H9 (cell line): ENCODE measurements at regions not wholly inside any gene's neighbourhood (a gene's known extent, or its start where the extent isn't known, plus 50 kb on each side); places are given as distances from the start of the nearest gene placed in this dataset.

Experiments
- DNase-seq: peaks from one replicate; pipeline ENCODE4 v3.0.0-alpha.2; 2017
- H2AFZ ChIP-seq: one replicate; pipeline ENCODE4 v1.6.1; 2013; ENCODE audit warnings: mild to moderate bottlenecking, low read length, control low read depth, moderate library complexity
- H2AK5ac ChIP-seq: 2 replicates; pipeline ENCODE4 v1.6.1; 2013; ENCODE audit warnings: low read length, control low read depth, mixed read lengths; ENCODE audit not compliant: insufficient read length
- H2BK120ac ChIP-seq: one replicate; pipeline ENCODE4 v1.6.1; 2013; ENCODE audit warnings: low read depth, mild to moderate bottlenecking, low read length, control low read depth, inconsistent platforms; ENCODE audit not compliant: poor library complexity, severe bottlenecking
- H2BK12ac ChIP-seq: 2 replicates; pipeline ENCODE4 v1.6.1; 2013; ENCODE audit warnings: low read length, control low read depth, mixed read lengths, low read depth; ENCODE audit not compliant: insufficient read length
- H2BK15ac ChIP-seq: 2 replicates; pipeline ENCODE4 v1.6.1; 2013; ENCODE audit warnings: low read depth, low read length, control low read depth
- H2BK20ac ChIP-seq: one replicate; pipeline ENCODE4 v1.6.1; 2013; ENCODE audit warnings: low read depth, mild to moderate bottlenecking, low read length, control low read depth, inconsistent platforms; ENCODE audit not compliant: poor library complexity, severe bottlenecking
- H2BK5ac ChIP-seq: 2 replicates; pipeline ENCODE4 v1.6.1; 2013; ENCODE audit warnings: low read length, control low read depth, mixed read lengths; ENCODE audit not compliant: insufficient read length
- H3K14ac ChIP-seq: 2 replicates; pipeline ENCODE4 v1.6.1; 2013; ENCODE audit warnings: low read length, control low read depth; ENCODE audit not compliant: insufficient read depth
- H3K18ac ChIP-seq: 2 replicates; pipeline ENCODE4 v1.6.1; 2013; ENCODE audit warnings: low read depth, mild to moderate bottlenecking, mixed read lengths, low read length, control low read depth; ENCODE audit not compliant: insufficient read length
- H3K23ac ChIP-seq: 2 replicates; pipeline ENCODE4 v1.6.1; 2013; ENCODE audit warnings: low read length, control low read depth, mixed read lengths, low read depth; ENCODE audit not compliant: insufficient read length
- H3K23me2 ChIP-seq: 2 replicates; pipeline ENCODE4 v1.6.1; 2013; ENCODE audit warnings: low read depth, mild to moderate bottlenecking, mixed read lengths, low read length, control low read depth; ENCODE audit not compliant: insufficient read length, poor library complexity, severe bottlenecking
- H3K27ac ChIP-seq: 2 replicates; pipeline ENCODE4 v1.5.1; 2013; ENCODE audit warnings: low read length, control low read depth, mixed read lengths, low read depth; ENCODE audit not compliant: insufficient read length
- H3K27me3 ChIP-seq: 2 replicates; pipeline ENCODE4 v1.6.1; 2013; ENCODE audit warnings: low read length, control low read depth, inconsistent platforms; ENCODE audit not compliant: insufficient read depth
- H3K4ac ChIP-seq: 2 replicates; pipeline ENCODE4 v1.6.1; 2013; ENCODE audit warnings: low read depth, mild to moderate bottlenecking, control low read depth, inconsistent platforms, low read length, moderate library complexity
- H3K4me1 ChIP-seq: 2 replicates; pipeline ENCODE4 v1.6.1; 2013; ENCODE audit warnings: low read length, control low read depth, inconsistent platforms; ENCODE audit not compliant: insufficient read depth
- H3K4me2 ChIP-seq: 2 replicates; pipeline ENCODE4 v1.6.1; 2013; ENCODE audit warnings: low read length, control low read depth, mixed read lengths; ENCODE audit not compliant: insufficient read length, insufficient read depth
- H3K56ac ChIP-seq: 2 replicates; pipeline ENCODE4 v1.6.1; 2013; ENCODE audit warnings: low read depth, mild to moderate bottlenecking, mixed read lengths, low read length, control low read depth; ENCODE audit not compliant: insufficient read length
- H3K79me1 ChIP-seq: 2 replicates; pipeline ENCODE4 v1.6.1; 2013; ENCODE audit warnings: low read depth, mild to moderate bottlenecking, moderate library complexity, low read length, control low read depth, inconsistent platforms; ENCODE audit not compliant: insufficient read depth, poor library complexity, severe bottlenecking
- H3K79me2 ChIP-seq: 2 replicates; pipeline ENCODE4 v1.6.1; 2013; ENCODE audit warnings: low read length, control low read depth, inconsistent platforms; ENCODE audit not compliant: insufficient read depth
- H3K9ac ChIP-seq: 2 replicates; pipeline ENCODE4 v1.6.1; 2013; ENCODE audit warnings: low read length, control low read depth, mixed read lengths; ENCODE audit not compliant: insufficient read length; ENCODE audit errors: extremely low read depth
- H3K9me3 ChIP-seq: one replicate; pipeline ENCODE4 v1.6.1; 2013; ENCODE audit warnings: low read depth, low read length, inconsistent platforms; ENCODE audit not compliant: control insufficient read depth
- H3T11ph ChIP-seq: one replicate; pipeline ENCODE4 v1.6.1; 2013; ENCODE audit warnings: mild to moderate bottlenecking, low read length, control low read depth, inconsistent platforms
- H4K20me1 ChIP-seq: one replicate; pipeline ENCODE4 v1.6.1; 2013; ENCODE audit not compliant: control insufficient read depth, insufficient read length, insufficient read depth
- H4K5ac ChIP-seq: 2 replicates; pipeline ENCODE4 v1.6.1; 2013; ENCODE audit warnings: low read depth, mild to moderate bottlenecking, mixed read lengths, low read length, control low read depth; ENCODE audit not compliant: insufficient read length
- H4K8ac ChIP-seq: replicated peaks from 2 replicates; pipeline ENCODE4 v1.6.1; 2013; ENCODE audit warnings: low read length, control low read depth, mixed read lengths, low read depth; ENCODE audit not compliant: insufficient read length
- H4K91ac ChIP-seq: 2 replicates; pipeline ENCODE4 v1.6.1; 2013; ENCODE audit warnings: low read depth, mild to moderate bottlenecking, moderate library complexity, mixed read lengths, low read length, control low read depth; ENCODE audit not compliant: insufficient read length
- H3K27ac Mint-ChIP-seq, 3 experiments: 2 replicates in 2 of 3; 3 replicates in 1 of 3; pipeline ENCODE4 v1.8.0; 2020 to 2021; ENCODE audit warnings: mixed read lengths in 3 of 3, mild to moderate bottlenecking in 1 of 3, moderate library complexity in 1 of 3
- H3K27me3 Mint-ChIP-seq: 2 replicates; pipeline ENCODE4 v1.8.0; 2021; ENCODE audit warnings: low read depth, mild to moderate bottlenecking, moderate library complexity, mixed read lengths
- H3K36me3 Mint-ChIP-seq, 3 experiments: 2 replicates in 2 of 3; 3 replicates in 1 of 3; pipeline ENCODE4 v1.8.0; 2020 to 2021; ENCODE audit warnings: low read depth in 3 of 3, mixed read lengths in 3 of 3; ENCODE audit not compliant: insufficient read depth in 1 of 3
- H3K4me1 Mint-ChIP-seq, 2 experiments: 2 replicates each; pipeline ENCODE4 v1.8.0; 2020; ENCODE audit warnings: mixed read lengths in 2 of 2
- H3K4me3 Mint-ChIP-seq, 2 experiments: 2 replicates in 1 of 2; 3 replicates in 1 of 2; pipeline ENCODE4 v1.8.0; 2020 to 2021; ENCODE audit warnings: mild to moderate bottlenecking in 2 of 2, mixed read lengths in 2 of 2, moderate library complexity in 1 of 2
- H3K9me3 Mint-ChIP-seq, 2 experiments: 2 replicates in 1 of 2; 3 replicates in 1 of 2; pipeline ENCODE4 v1.8.0; 2020; ENCODE audit warnings: mild to moderate bottlenecking in 2 of 2, mixed read lengths in 2 of 2, moderate library complexity in 1 of 2
- CTCF ChIP-seq: fragments of 200-600 bp; sonication (generic); conservative IDR thresholded peaks from 3 replicates; pipeline ENCODE4 v1.8.0; 2021; ENCODE audit warnings: antibody characterized with exemption, mild to moderate bottlenecking
- WGBS: extraction: QIAGEN DNeasy Blood & Tissue Kit; methylation state at CpG from one replicate; pipeline ENCODE4 v1.1.7; 2013; ENCODE audit warnings: missing lambda C conversion rate, low lambda C conversion rate, mixed read lengths; ENCODE audit not compliant: insufficient read length; ENCODE audit errors: extremely low coverage; 5-methylcytosine and 5-hydroxymethylcytosine counted together

DNA sequence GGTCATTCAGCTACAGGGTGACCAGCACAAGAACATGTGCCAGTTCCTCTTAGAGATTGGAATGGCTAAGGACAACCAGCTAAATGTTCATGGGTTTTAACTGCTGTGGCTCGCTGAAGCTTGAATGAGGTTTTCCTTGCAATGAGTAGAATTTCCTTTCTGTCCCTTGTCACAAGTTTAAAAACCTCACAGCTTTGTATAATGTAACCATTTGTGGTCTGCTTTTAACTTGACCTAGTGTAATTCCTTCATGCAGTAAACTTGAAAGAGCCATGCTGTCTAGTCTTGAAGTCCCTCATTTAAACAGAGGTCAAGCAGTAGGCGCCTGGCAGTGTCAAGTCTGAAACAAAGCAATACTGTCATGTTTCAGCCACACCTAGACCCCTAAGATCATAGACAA lies 181.3 kb upstream of the DMRT1 start:
- no peak overlapping the region for H3T11ph ChIP-seq
- H3K4me3 Mint-ChIP-seq: no peak overlapping the region
- no peaks in the 10 kb centered on the region for H3K27me3 Mint-ChIP-seq
- H4K20me1 ChIP-seq: no peaks in the 10 kb centered on the region
- H3K9me3 ChIP-seq: no peaks in the 10 kb centered on the region
- H3K23ac ChIP-seq: no peak overlapping the region
- no peaks in the 10 kb centered on the region for H3K27me3 ChIP-seq
- no peaks in the 10 kb centered on the region; the same call in 1 of the 2 replicates for H3K79me2 ChIP-seq
- no peak overlapping the region for H4K91ac ChIP-seq
- H2AFZ ChIP-seq: no peak overlapping the region
- DNase-seq: no peak
- H2BK15ac ChIP-seq: no peak overlapping the region
- H3K14ac ChIP-seq: no peak overlapping the region
- no peaks in the 10 kb centered on the region for H3K9me3 Mint-ChIP-seq
- no peak overlapping the region for H4K5ac ChIP-seq
- no peak overlapping the region for H3K56ac ChIP-seq
- H3K36me3 Mint-ChIP-seq: peaks cover 0 to 6% (median 0%) of the 10 kb centered on the region in 3 experiments; a peak in 3 of 7 replicates
- H3K18ac ChIP-seq: no peak overlapping the region
- H3K4me2 ChIP-seq: no peak overlapping the region
- no peak overlapping the region for H3K27ac ChIP-seq
- no peak overlapping the region for H2BK20ac ChIP-seq
- H3K4me1 ChIP-seq: no peaks in the 10 kb centered on the region
- H3K27ac Mint-ChIP-seq: no peak overlapping the region
- H3K4ac ChIP-seq: no peak overlapping the region
- no peak for TF ChIP-seq CTCF
- H3K9ac ChIP-seq: no peak overlapping the region
- no peak overlapping the region for H2BK120ac ChIP-seq
- H3K4me1 Mint-ChIP-seq: peaks cover 3 to 10% of the 10 kb centered on the region in 2 experiments; a peak in 2 of 4 replicates
- H2BK5ac ChIP-seq: no peak overlapping the region
- no CpG with 5 or more reads among the region's 2 CpGs for WGBS
- no peak overlapping the region for H2AK5ac ChIP-seq
- H2BK12ac ChIP-seq: no peak overlapping the region
- H4K8ac ChIP-seq: no peak overlapping the region
- H3K79me1 ChIP-seq: peaks cover 5% of the 10 kb centered on the region
- no peaks in the 10 kb centered on the region for H3K23me2 ChIP-seq
